ENCODE measurements at regions not wholly inside any gene's neighbourhood (a gene's known extent, or its start where the extent isn't known, plus 50 kb on each side); places are given as distances from the start of the nearest gene placed in this dataset.

DNA sequence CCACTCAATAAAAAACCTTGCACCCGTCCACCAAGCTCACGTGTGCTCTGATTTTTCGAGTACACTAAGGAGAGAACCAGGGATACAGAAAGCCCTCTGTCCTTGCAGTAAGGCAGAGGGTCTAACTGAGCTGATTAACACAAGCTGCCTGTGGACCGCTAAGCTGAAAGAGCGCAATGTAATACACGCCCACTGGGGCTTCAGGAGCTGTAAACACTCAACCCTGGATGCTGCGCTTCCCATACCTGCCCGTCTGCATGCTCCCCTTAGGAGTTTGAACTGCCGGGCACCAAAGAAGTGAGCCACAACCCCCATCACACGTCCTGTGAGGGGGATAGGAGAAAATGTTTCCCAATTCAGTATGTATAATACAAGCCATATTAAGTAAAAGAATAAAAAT, 664.8 kb downstream of the PCDH18 start:
- Mint-ChIP-seq H3K4me1 (no peaks in the 10 kb centered on the region), H3K27me3 (no peaks in the 10 kb centered on the region)
- CTCF ChIA-PET = no interaction called here

DNA sequence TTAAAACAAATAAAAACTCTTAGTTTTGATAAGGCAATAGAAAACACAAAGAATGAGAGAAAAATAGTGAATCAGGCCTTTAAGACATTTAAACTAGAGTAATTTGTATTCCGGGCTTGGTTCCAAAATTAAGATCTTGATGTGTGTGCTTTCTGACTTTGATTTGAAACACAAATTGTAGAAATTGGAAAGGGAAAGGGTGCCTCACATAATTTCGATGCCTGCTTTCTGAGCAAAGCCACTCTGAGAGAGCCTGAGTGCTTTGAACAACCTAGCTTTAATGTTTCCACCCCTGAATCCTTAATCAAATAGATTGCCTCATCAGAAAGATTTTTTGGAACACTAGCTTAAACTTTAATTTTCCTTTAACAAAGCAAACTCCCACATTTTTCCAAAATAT, 666.8 kb downstream of the PCDH18 start:
- Mint-ChIP-seq H3K4me1 (no peaks in the 10 kb centered on the region), H3K4me3 (no peak overlapping the region), H3K9me3 (no peaks in the 10 kb centered on the region), H3K36me3 (ENCODE audit: low read depth) (no peaks in the 10 kb centered on the region), H3K27me3 (no peaks in the 10 kb centered on the region), H3K27ac (no peak overlapping the region)
- no peak for DNase-seq
- ChIA-PET POLR2A (no interaction called here), CTCF (no interaction called here)

More for the DNA sequence above, 664.8 kb downstream of the PCDH18 start:
- Mint-ChIP-seq H3K27ac (no peak overlapping the region), H3K36me3 (ENCODE audit: low read depth) (no peaks in the 10 kb centered on the region), H3K9me3 (no peaks in the 10 kb centered on the region), H3K4me3 (no peak overlapping the region)
- POLR2A ChIA-PET = no interaction called here
- DNase-seq = no peak

DNA sequence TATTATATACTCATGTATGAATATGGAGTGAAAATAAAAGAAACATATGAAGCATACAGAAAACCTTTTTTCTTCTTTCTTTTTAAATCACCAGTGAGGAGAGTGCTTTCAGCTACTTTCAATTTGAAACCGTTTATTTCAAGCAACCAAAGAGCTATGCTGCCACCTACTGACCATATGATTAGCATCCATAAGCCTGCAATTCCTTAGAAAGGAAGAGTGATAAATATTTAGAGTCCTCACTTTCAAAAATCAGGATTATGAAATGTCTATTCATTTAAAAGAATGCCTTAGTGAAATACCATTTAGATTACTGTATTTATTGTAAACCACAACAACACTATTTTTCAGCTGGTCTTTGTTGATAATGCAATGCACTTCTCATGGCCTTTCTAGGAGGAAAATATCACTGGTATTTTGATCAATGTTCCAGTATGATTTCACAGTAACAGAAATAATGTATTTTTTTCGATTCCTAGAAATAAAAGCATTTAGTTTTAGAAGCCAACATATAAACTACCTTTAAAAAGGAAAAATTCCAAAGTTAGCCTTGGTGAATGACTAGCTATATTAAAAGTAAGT, 667.6 kb downstream of the PCDH18 start:
- Mint-ChIP-seq H3K27ac (no peak overlapping the region), H3K9me3 (no peaks in the 10 kb centered on the region), H3K4me1 (no peaks in the 10 kb centered on the region), H3K27me3 (no peaks in the 10 kb centered on the region), H3K4me3 (no peak overlapping the region), H3K36me3 (ENCODE audit: low read depth) (no peaks in the 10 kb centered on the region)
- DNase-seq = no peak
- ChIA-PET CTCF (interaction anchor here (1.0 to 1.6 kb wide), 2 partner anchors 152 to 1493 kb away, joined by 3 read pairs; no protein-coding TSS in a partner anchor), POLR2A (no interaction called here)

DNA sequence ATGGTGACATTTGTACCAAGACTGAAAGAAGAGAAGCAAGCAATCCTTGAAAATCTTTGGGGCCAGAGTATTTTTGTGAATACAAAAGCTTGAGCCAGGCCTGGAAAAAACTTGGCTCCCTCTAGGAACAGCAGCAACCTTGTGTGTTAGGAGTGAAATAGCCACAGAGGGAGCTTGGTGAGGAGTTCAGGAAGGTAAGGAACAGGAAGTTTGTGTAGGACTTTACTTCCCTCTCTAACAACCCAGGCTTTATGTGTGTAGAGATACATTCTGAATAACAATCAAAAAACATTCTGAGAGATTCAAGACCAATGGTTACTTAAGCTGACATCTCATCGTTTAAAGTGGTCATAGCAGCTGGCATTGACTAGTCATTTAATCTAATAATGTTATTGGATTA, 668.5 kb downstream of the PCDH18 start:
- Mint-ChIP-seq H3K36me3 (ENCODE audit: low read depth) (no peaks in the 10 kb centered on the region), H3K4me1 (no peaks in the 10 kb centered on the region), H3K4me3 (no peak overlapping the region), H3K27ac (no peak overlapping the region), H3K27me3 (no peaks in the 10 kb centered on the region), H3K9me3 (no peaks in the 10 kb centered on the region)
- ChIA-PET CTCF (interaction anchor here (0.6 to 1.6 kb wide), 2 partner anchors 104 to 151 kb away, joined by 3 read pairs; no protein-coding TSS in a partner anchor), POLR2A (no interaction called here)
- DNase-seq = no peak

DNA sequence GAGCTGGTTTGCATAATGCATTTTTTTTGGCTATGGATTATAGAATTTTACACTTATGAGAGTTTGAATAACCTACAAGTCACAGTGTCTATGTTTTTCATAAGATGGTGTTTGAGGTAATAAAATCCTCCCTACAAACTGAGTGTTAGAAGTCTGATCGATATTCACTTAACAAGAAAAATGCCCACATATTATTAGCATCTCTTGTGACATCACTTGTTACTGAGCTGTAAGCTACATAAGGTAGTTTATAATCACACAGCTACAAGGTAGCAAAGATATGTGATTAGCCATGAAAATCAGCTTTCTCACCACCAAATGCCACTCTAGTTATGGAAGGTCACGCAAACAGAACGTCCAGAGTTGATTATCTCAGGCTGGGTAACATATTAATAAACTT, 669.6 kb downstream of the PCDH18 start:
- POLR2A ChIA-PET = no interaction called here
- Mint-ChIP-seq H3K9me3 (no peaks in the 10 kb centered on the region), H3K36me3 (ENCODE audit: low read depth) (no peaks in the 10 kb centered on the region), H3K4me3 (no peak overlapping the region), H3K4me1 (no peaks in the 10 kb centered on the region), H3K27me3 (no peaks in the 10 kb centered on the region), H3K27ac (no peak overlapping the region)
- CTCF ChIA-PET = no interaction called here
- no peak for DNase-seq

DNA sequence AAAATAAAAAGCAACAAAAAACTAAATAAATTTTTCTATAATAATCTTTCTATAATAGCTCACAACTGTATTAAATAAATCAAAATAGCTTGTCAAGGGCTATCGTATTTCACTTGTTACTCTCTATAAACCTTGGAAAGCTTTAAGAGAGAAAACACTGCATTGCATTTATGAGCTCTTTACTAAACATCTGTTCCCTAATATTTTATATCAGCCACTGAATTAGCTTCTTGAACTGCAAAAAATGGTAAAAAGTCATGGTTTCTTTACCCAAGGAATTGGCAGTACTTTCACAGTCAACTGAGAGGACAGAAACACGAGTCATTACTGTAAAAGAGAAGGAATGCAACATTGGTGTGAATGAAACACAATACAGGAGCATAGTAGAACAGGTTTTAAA, 671.2 kb downstream of the PCDH18 start:
- no peak overlapping the region for H3K4me3 Mint-ChIP-seq
- CTCF ChIA-PET = no interaction called here

DNA sequence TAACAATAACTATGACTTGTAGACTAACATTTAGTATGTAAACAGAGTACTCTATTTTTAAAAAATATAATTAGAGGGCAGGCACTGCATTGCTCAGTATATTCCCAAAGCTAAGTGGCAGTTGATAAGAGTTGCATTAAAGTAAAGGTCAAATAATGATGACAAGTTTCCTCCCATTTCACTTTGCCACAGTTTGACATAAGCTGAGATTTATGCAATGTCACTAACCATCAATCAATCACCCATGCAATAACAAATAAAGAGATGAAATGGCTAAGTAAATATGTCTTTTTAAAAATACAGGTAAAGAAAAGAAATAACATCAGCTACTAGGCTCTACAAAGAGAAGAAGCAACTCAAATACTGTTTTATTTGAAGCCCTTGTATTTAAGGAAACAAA, 673.4 kb downstream of the PCDH18 start:
- H3K9me3 Mint-ChIP-seq = no peaks in the 10 kb centered on the region
- H3K4me1 Mint-ChIP-seq = no peaks in the 10 kb centered on the region
- CTCF ChIA-PET = no interaction called here
- POLR2A ChIA-PET = no interaction called here
- no peaks in the 10 kb centered on the region for H3K27me3 Mint-ChIP-seq
- H3K27ac Mint-ChIP-seq = no peak overlapping the region
- no peaks in the 10 kb centered on the region for H3K36me3 Mint-ChIP-seq (ENCODE audit: low read depth)
- H3K4me3 Mint-ChIP-seq = no peak overlapping the region
- DNase-seq = no peak

More for the DNA sequence above, 671.2 kb downstream of the PCDH18 start:
- H3K9me3 Mint-ChIP-seq = no peaks in the 10 kb centered on the region
- no peaks in the 10 kb centered on the region for H3K4me1 Mint-ChIP-seq
- H3K36me3 Mint-ChIP-seq (ENCODE audit: low read depth) = no peaks in the 10 kb centered on the region
- H3K27me3 Mint-ChIP-seq = no peaks in the 10 kb centered on the region
- H3K27ac Mint-ChIP-seq = no peak overlapping the region
- DNase-seq = no peak
- POLR2A ChIA-PET = no interaction called here

DNA sequence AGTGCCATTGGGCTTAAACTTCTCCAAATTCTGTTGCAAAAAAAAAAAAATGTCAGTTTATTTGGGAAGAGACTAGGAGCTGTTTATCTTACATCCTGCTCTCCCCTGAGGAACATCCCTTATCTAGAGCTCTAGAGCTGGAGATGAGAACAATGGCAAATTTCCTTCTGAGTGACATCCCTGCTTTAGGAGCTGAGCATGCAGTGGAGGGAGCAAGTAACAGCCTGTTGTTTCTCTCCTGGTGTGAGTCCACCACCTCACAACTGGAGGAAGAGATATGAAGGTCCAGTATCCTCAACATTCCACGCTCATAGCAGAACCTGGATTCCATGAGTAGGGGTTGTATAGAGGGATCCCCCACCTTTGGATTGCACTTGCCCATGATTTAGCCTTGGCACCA, 676.4 kb downstream of the PCDH18 start:
- no peaks in the 10 kb centered on the region for H3K27me3 Mint-ChIP-seq
- no peaks in the 10 kb centered on the region for H3K4me1 Mint-ChIP-seq
- H3K27ac Mint-ChIP-seq = no peak overlapping the region
- ChIA-PET CTCF (no interaction called here), POLR2A (no interaction called here)
- no peak for DNase-seq
- H3K9me3 Mint-ChIP-seq = no peaks in the 10 kb centered on the region
- H3K4me3 Mint-ChIP-seq = no peak overlapping the region
- no peaks in the 10 kb centered on the region for H3K36me3 Mint-ChIP-seq (ENCODE audit: low read depth)

DNA sequence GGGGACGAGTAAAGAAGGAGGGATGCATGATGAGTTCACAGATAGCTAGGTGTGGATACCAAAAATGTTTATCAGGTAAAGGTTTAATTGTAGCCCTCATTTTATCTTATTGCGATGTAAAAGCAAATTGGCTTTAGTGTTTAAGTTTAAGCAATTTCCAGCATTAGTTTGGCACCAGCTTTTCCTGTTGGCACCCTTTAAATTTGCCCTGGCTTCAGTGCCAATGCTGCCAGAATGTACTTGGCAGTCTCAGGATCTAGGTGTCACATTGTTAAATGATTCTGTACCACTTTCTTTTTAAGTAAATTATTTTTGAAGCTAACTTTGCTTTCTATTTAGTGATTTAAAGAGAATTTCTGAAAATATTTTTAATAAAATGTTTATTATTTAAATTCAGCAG, 681.8 kb downstream of the PCDH18 start:
- H3K27me3 Mint-ChIP-seq = no peaks in the 10 kb centered on the region
- peaks cover 7% of the 10 kb centered on the region for H3K9me3 Mint-ChIP-seq
- DNase-seq = no peak
- CTCF ChIA-PET = no interaction called here
- POLR2A ChIA-PET = no interaction called here
- no peaks in the 10 kb centered on the region for H3K36me3 Mint-ChIP-seq (ENCODE audit: low read depth)
- no peaks in the 10 kb centered on the region for H3K4me1 Mint-ChIP-seq
- H3K27ac Mint-ChIP-seq = no peak overlapping the region
- H3K4me3 Mint-ChIP-seq = no peak overlapping the region

DNA sequence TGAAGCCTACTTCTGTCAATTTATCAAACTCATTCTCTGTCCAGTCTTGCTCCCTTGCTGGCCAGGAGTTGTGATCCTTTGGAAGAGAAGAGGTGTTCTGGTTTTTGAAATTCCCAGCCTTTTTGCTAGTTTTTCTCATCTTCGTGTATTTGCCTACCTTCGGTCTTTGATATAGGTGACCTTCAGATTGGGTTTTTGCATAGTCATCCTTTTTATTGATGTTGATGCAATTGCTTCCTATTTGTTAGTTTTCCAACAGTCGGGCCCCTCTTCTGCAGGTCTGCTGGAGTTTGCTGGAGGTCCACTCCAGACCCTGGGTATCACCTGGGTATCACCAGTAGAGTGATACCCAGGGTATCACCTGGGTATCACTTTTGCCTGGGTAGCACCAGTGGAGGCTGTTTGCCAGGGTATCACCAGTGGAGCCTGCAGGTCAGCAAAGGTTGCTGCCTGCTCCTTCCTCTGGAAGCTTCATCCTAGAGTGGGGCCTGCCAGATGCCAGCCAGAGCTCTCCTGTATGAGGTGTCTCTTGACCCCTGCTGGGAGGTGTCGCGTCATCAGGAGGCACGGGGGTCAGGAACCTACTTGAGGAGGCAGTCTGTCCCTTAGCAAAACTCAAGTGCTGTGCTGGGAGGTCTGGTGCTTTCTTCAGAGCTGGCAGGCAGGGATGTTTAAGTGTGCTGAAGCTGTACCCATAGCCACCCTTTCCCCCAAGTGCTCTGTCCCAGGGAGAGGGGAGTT, 684.2 kb downstream of the PCDH18 start:
- POLR2A ChIA-PET = no interaction called here
- CTCF ChIA-PET = no interaction called here
- Mint-ChIP-seq H3K27ac (no peak overlapping the region), H3K36me3 (ENCODE audit: low read depth) (no peaks in the 10 kb centered on the region), H3K4me3 (no peak overlapping the region), H3K4me1 (no peaks in the 10 kb centered on the region), H3K9me3 (peaks cover 7% of the 10 kb centered on the region), H3K27me3 (no peaks in the 10 kb centered on the region)
- DNase-seq = no peak

DNA sequence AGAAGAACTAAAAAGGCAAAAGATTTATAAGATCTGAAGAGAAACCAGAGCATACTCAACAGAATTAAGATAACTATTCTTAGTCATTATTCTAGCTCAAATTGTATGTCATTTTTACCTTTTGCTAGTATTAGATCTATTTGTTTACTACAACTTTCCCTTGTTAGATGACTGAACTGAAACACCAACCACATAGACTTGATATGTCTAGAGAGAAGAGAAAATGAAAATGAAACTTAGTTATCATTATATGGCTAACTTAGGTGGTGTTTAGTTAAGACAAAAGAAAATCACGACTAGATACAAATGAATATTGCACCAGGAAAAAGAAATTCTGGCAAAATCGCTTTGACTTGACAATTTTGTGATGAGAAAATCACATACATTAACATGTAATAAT, 690.8 kb downstream of the PCDH18 start:
- ChIA-PET CTCF (no interaction called here), POLR2A (no interaction called here)
- Mint-ChIP-seq H3K36me3 (ENCODE audit: low read depth) (no peaks in the 10 kb centered on the region), H3K4me3 (no peak overlapping the region), H3K27ac (no peak overlapping the region), H3K9me3 (peaks cover 8% of the 10 kb centered on the region), H3K27me3 (no peaks in the 10 kb centered on the region), H3K4me1 (no peaks in the 10 kb centered on the region)
- DNase-seq = no peak

DNA sequence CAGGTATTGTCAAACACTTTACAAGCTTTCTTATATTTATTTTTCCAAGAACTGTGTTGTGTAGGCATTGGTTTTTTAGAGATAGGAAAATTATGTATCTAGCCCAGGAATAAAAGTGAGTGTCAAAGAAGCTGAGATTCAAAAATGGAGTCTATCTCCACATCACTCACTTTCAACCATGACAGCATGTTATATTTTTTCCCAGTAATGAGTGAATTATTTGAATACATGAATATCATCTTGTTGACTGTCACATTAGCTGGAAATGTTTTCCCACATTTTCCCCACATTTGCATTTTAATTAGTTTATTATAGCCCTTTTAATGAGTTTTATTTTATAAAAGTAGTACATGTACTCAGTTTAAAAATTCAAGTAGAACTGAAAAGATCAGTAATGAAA, 693.7 kb downstream of the PCDH18 start:
- ChIA-PET CTCF (no interaction called here), POLR2A (no interaction called here)
- Mint-ChIP-seq H3K27me3 (no peaks in the 10 kb centered on the region), H3K27ac (no peak overlapping the region), H3K4me1 (no peaks in the 10 kb centered on the region), H3K9me3 (peaks cover 8% of the 10 kb centered on the region), H3K4me3 (no peak overlapping the region), H3K36me3 (ENCODE audit: low read depth) (no peaks in the 10 kb centered on the region)
- DNase-seq = no peak

DNA sequence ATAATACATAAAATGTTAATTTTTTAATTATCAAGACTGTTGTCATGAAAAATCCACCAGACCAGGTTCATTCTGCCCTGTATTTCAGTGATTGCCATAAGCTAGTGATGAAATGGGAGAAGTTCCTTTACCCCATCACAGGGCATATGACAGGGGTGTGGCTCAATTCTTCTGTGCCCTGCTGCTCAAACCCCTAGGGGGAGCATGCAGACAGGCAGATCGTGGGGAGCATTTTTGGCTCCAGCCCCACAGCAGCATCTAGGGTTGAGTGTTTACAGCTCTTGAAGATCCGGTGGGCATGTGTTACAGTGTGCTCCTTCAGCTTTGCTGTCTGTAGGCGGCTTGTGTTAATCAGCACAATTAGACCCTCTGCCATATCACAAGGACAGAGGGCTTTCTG, 700.7 kb downstream of the PCDH18 start:
- no peaks in the 10 kb centered on the region for H3K36me3 Mint-ChIP-seq (ENCODE audit: low read depth)
- POLR2A ChIA-PET = no interaction called here
- H3K4me3 Mint-ChIP-seq = no peak overlapping the region
- H3K27ac Mint-ChIP-seq = no peak overlapping the region
- no peak for DNase-seq
- H3K4me1 Mint-ChIP-seq = no peaks in the 10 kb centered on the region
- no peaks in the 10 kb centered on the region for H3K27me3 Mint-ChIP-seq
- H3K9me3 Mint-ChIP-seq = peaks cover 2% of the 10 kb centered on the region
- CTCF ChIA-PET = no interaction called here

DNA sequence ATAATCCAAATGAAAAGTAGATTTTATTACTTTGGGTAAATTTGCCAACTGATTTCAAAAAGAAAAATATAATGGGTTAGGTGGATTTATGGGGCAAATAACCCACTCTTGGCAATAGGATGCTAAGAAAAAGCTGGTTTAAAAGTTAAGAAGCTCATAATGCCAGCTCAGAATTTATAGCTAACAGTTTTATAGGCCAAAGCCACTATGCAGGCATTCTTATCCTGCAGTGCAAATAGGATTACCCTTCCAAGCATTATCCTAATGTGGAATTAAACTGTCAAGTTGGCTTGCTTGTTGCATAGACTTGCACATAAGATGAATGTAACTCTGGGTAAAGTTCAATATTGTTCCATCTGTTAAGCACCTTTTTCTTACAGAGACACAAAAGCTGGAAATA, 703.0 kb downstream of the PCDH18 start:
- H3K27ac Mint-ChIP-seq = no peak overlapping the region
- H3K4me1 Mint-ChIP-seq = no peaks in the 10 kb centered on the region
- no peak overlapping the region for H3K4me3 Mint-ChIP-seq
- DNase-seq = no peak
- H3K9me3 Mint-ChIP-seq = no peaks in the 10 kb centered on the region
- H3K36me3 Mint-ChIP-seq (ENCODE audit: low read depth) = no peaks in the 10 kb centered on the region
- ChIA-PET CTCF (no interaction called here), POLR2A (no interaction called here)
- no peaks in the 10 kb centered on the region for H3K27me3 Mint-ChIP-seq
